Fibroblast of skin of right quadriceps (primary cell): ENCODE measurements at regions not wholly inside any gene's neighbourhood (a gene's known extent, or its start where the extent isn't known, plus 50 kb on each side); places are given as distances from the start of the nearest gene placed in this dataset.
"Not testable (repeated sequence)": the region's sequence is repeated elsewhere in the genome, so short reads cannot be mapped to it uniquely, and the experiment has no call there.

Experiments used
- DNase-seq: peaks from one replicate; pipeline ENCODE4 v3.0.0-alpha.2; 2013

DNA sequence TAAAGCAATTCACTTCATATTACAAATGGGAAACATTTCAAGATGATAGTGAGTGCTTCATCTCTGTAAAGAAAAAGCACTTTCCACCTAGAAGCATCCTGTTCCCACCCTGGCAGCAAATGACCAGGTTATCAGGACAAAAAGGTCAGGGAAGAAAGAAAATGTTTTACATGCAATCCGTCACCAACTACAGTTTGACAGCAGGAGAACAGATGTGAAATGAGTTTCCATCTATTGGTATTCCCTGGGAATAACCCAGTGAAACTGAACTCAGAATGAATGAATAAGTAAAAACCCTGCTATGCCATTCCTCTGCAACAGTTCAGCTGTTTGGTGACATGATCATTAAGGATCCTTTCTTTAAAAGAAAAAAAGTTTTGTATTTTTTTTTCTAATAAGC is 67.6 kb downstream of the HTR1A start:
- no peak for DNase-seq

GRCh38 chr5:63878788-63879187 is 83.5 kb downstream of the HTR1A start:
- DNase-seq = no peak

DNA sequence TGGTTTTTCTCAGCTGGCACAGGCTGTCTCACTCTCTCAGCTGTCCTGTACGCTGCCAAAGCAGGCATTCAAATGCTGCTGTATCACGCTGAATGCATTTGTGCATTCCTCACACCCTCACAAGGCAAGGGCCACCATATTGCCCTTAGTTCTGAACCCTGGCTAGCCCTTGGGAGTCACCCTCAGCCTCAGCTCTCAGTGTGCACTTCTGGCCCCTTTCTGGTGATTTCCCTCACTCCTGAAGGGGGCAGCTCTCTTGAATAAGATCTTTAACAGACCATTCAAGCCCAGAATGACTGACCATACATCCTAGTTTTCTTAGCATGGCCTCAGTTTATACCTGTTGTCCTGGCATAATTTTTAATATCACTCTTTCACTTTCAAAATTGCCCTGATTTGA is 84.3 kb downstream of the HTR1A start:
- no peak for DNase-seq

GRCh38 chr5:63860379-63860778 is 101.9 kb downstream of the HTR1A start:
- DNase-seq = no peak

DNA sequence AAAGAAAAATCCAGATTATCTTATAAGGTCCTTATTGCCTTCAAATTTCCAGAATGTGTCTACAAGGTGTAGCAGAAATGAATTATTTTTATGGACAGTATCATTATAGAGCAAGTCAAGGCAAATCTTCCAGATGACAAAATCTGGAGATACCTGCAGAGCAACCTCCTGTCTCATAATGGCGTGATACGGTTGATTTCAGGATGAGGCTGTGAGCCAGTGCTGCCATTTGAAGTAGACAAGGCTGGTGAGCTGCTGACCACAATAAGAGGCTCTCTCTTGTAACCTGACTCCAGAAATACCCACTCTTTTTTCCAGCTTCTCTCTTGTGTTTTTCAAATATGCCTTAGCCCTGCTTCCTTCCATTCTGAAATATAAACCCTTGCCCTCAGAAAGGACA is 108.2 kb downstream of the HTR1A start:
- no peak for DNase-seq

DNA sequence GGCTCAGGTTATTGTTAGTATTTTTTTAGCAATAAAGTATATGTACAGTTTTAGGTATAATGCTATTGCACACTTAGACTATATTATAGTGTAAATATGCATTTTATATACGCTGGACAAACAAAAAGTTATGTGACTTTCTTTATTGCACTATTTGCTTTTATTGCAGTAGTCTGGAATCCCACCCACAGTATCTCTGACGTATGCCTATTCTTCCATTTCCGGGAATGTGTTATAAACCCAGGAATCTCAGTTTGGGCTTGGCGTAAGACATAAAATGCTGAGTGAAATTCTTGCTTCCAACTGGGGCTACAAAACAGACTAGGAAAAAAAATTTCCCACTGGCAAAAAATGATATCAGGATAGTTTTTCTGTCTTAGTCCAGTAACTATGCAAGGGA is 119.1 kb downstream of the HTR1A start:
- DNase-seq = no peak

- DNase-seq = no peak
Observed at GRCh38 chr5:63837437-63837836, 124.8 kb downstream of the HTR1A start.

- no peak for DNase-seq
Observed at GRCh38 chr5:63831381-63831780, 130.9 kb downstream of the HTR1A start.

- no peak for DNase-seq
Observed at GRCh38 chr5:63825984-63826383, 136.3 kb downstream of the HTR1A start.

DNA sequence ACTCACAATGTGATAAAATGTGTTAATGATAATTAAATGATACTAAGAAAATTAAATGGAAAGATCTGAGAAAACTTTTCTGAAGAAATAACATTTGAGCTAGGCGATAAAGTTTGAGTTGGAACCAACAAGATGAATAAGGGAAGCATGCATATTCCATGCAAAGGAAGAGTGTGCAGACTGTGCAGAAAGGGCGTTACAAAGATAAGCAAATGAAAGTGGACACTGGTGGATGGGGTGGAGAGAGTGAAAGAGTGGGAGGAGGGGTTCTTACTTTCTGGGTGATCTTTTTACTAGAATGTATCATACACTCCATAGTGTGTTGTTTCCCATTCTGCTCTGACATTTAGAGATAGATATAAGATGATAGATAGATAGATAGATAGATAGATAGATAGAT is 138.7 kb downstream of the HTR1A start:
- no peak for DNase-seq

- DNase-seq = peak; percentile 2
Observed at GRCh38 chr5:63822614-63823013, 139.6 kb downstream of the HTR1A start.

- DNase-seq = no peak
Observed at GRCh38 chr5:63820577-63820976, 141.7 kb downstream of the HTR1A start.

DNA sequence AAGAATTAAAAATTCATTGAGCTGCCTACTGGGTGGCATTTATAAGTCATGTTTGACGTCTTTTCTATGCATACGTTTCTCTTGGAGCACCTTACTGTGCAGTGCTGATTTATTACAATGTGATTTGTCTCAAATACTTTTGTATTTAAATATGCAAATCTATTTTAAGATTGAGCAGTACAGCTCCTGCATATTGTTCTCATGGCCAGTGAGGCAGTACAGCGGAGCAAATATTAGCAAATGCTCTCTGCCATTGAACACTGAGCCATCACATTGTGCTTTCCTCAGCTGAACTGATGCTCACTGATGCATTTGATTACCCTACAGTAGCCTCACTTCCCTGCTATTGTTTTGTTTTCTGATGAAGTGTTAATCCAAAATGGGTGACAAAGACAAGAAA is 149.6 kb downstream of the HTR1A start:
- no peak for DNase-seq

DNA sequence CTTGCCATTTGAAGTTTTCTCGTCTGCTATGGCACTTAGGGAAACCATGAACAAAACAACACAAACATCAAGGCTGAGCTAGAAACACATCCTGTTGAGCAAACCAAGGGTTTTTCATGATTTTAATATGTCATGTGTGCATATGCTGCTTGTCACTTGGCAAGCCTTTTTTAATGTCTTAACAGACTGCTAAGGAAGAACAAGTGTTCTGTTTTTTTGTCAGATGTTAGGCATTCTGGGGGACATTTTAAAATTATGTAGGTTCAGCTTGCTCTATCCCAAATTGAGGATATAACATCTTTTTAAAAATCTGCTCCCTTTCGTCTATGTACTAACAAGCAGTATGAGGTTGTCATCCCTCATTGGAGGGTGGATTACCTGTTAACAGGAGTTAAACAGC is 150.3 kb downstream of the HTR1A start:
- no peak for DNase-seq

DNA sequence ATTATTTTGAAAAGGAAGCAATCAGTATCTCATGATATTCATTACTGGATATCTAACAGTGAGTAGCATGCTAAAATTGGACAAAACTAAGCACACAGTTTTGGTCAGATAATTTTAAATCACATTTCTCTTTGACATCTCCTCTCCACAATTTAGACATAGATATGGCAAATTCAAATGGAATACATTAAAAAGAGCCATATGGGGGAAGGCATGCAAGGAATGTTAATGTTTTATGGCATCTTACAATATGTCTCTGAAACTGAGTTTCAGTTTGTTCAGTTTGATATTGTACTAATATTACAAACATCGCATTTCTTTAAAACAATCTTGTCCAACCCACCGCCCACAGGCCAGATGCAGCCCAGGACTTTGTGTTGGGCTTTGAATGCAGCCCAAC is 151.0 kb downstream of the HTR1A start:
- DNase-seq = no peak

DNA sequence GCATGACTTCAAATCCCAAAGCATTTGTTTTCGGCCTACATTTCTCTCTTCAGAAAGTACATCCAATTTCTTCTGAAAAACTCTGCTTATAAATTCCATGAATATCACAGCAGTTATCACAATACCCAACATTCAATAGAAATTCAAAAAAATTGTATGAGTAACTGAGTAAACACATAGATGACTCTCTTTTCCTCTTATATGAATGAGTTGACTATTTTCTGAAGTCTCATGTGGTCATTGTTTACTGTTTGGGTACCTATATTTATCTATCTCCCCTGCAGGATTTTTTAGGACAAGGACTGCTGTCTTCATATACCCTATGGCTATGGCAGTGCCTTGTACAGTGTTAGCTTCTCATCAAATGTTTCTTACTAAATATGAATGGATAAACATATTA is 157.1 kb downstream of the HTR1A start:
- DNase-seq = no peak

DNA sequence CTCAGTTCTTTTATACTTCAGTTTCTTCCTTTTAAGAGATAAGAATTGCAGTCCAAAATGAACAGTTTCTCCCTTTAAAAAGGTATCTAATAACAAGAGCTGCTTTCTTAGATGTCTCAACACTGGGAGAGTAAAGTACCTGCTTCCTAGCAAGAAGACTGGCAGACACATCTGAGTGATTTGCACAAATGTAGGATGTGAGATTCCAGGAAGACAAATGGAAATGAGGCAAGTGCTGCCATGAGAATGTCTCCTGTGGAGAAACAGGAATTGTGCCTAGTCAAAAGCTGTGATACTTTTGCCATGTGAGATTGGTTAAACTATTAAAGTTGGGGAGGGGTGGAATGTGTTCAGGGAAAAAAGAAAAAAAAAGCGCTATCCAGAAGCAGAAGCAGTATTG is 159.1 kb downstream of the HTR1A start:
- DNase-seq = no peak

DNA sequence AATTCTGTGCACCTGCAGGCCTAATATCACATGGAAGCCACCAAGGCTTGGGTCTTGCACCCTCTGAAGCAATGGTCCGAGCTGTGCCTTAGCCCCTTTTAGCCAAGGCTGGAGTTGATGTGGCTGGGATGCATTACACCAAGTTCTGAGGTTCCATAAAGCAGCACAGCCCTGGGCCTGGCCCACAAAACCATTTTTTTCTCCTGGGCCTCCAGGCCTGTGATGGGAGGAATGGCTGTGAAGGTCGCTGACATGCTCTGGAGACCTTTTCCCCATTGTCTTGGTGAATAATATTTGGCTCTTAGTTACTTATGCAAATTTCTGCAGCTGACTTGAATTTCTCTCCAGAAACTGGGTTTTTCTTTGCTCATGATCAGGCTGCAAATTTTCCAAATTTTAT is 167.3 kb downstream of the HTR1A start:
- DNase-seq = no peak

DNA sequence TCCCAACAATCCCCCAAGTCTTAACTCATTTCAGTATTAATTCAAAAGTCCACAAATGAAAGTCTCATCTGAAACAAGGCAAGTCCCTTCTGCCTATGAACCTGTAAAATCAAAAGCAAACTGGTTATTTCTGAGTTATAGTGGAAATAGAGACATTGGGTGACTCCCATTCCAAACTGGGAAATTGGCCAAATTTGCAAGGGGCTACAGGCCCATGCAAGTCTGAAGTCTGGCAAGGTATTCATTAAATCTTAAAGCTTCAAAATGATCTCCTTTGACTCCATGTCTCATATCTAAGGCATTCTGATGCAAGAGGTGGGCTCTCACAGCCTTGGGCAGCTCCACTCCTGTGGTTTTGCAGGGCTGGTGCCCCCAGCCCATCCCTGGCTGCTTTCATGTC is 167.9 kb downstream of the HTR1A start:
- DNase-seq = no peak

- no peak for DNase-seq
Observed at GRCh38 chr5:63774939-63775338, 187.3 kb downstream of the HTR1A start.

- DNase-seq = no peak
Observed at GRCh38 chr5:63768221-63768620, 194.0 kb downstream of the HTR1A start.

DNA sequence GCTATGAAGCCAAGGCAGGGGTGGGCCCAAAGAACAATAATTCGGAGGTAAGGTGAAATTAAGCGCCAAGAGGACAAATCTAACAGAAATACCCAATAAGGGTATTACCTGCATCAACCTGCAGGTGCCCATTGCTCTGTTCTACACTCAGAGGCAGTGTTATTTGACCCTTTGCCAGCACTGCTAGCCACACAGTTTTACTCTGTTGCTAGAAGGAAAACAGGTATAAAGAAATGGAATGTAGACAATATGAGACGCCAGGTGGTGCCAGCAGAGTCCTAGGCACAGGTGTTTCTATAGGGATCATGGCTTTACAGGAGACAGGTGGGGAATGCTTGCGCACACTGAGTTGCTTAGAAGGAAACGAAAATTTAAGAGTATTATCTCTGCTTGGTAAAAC is 201.3 kb downstream of the HTR1A start:
- no peak for DNase-seq

GRCh38 chr5:63743096-63743798 is 219.0 kb downstream of the HTR1A start:
- no peak for DNase-seq

DNA sequence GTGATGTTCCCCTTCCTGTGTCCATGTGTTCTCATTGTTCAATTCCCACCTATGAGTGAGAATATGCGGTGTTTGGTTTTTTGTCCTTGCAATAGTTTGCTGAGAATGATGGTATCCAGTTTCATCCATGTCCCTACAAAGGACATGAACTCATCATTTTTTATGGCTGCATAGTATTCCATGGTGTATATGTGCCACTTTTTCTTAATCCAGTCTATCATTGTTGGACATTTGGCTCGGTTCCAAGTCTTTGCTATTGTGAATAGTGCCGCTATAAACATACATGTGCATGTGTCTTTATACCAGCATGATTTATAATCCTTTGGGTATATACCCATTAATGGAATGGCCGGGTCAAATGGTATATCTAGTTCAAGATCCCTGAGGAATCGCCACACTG is 229.4 kb downstream of the HTR1A start:
- not testable (repeated sequence) for DNase-seq

DNA sequence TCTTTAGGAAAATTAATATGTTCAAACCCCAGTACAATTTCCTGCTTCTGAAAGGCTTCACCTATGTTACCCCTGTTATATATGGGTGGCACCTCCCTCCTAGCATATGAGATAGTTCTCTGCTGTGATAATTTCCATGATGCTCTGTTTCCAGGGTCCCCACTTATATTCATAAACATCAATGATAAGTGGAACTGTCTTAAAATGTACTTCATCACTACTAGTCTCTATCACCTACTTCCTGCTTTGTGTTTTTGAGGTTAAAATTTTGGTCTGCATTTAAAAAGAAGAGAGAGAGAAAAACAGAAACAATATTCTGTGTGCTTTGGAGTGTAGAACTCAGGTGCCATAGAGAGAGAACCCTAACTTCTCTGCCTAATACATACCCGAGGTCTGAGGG is 234.7 kb downstream of the HTR1A start:
- no peak for DNase-seq

- no peak for DNase-seq
Observed at GRCh38 chr5:63726496-63726895, 235.7 kb downstream of the HTR1A start.
